ENCODE measurements at regions not wholly inside any gene's neighbourhood (a gene's known extent, or its start where the extent isn't known, plus 50 kb on each side); places are given as distances from the start of the nearest gene placed in this dataset.
"Not testable (repeated sequence)": the region's sequence is repeated elsewhere in the genome, so short reads cannot be mapped to it uniquely, and the experiment has no call there.

DNA sequence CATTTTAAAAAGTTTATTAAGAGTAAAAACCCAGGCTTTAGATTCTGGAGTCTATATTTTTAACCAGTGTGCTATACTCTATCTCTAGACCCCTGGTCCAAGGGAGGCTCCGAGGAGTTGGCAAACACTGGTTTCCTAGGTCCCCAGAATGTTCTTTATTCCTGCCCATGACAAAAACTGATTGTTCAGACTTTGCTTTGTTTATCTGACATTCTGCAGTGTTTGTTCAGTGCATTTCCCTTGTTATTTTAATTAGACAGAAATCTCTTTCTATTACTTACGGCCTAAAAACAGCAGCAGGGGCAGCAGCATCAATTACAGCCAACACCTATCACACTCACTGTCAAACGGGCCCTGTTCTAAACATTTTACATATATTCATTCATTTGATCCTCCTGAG is 2011.6 kb upstream of the WWC1 start:
- TF ChIP-seq, protein P1, sequence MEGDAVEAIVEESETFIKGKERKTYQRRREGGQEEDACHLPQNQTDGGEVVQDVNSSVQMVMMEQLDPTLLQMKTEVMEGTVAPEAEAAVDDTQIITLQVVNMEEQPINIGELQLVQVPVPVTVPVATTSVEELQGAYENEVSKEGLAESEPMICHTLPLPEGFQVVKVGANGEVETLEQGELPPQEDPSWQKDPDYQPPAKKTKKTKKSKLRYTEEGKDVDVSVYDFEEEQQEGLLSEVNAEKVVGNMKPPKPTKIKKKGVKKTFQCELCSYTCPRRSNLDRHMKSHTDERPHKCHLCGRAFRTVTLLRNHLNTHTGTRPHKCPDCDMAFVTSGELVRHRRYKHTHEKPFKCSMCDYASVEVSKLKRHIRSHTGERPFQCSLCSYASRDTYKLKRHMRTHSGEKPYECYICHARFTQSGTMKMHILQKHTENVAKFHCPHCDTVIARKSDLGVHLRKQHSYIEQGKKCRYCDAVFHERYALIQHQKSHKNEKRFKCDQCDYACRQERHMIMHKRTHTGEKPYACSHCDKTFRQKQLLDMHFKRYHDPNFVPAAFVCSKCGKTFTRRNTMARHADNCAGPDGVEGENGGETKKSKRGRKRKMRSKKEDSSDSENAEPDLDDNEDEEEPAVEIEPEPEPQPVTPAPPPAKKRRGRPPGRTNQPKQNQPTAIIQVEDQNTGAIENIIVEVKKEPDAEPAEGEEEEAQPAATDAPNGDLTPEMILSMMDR (IDR thresholded peaks at IDR 0.05; ENCODE audit: insufficient read depth, low read length, poor library complexity, severe bottlenecking): no peak
- Histone ChIP-seq H3K27me3 (replicated peaks; ENCODE audit: control insufficient read depth, insufficient read depth, low read length) (no peaks in the 10 kb centered on the region), H3K36me3 (ENCODE audit: control insufficient read depth, insufficient read depth, low read length) (no peaks in the 10 kb centered on the region), H3K4me3 (replicated peaks; ENCODE audit: low read depth, low read length) (no peak overlapping the region)
- no peak for DNase-seq (ENCODE audit: extremely low read depth, insufficient read length)

DNA sequence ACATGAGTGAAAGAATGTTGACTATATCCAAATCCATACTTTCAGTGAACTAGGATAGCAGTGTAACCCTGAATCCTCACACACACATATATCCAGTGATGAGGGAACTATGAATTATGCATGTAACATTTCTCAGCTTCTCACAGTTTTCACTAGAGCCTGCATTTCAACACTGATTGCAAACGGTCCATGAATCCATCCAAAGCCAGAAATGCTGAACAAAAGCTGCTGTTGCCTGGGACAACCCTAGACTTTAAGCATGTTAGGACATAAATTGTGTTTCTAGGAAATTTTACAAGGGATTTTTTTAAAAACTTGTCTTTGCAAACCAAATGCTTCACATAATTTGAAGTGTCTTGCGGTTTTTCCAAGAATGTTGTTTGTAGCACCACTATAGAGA is 2010.0 kb upstream of the WWC1 start:
- Histone ChIP-seq H3K27me3 (replicated peaks; ENCODE audit: control insufficient read depth, insufficient read depth, low read length) (no peaks in the 10 kb centered on the region), H3K36me3 (ENCODE audit: control insufficient read depth, insufficient read depth, low read length) (no peaks in the 10 kb centered on the region), H3K4me3 (replicated peaks; ENCODE audit: low read depth, low read length) (no peak overlapping the region)
- no peak for DNase-seq (ENCODE audit: extremely low read depth, insufficient read length)
- TF ChIP-seq, protein P1 (IDR thresholded peaks at IDR 0.05; ENCODE audit: insufficient read depth, low read length, poor library complexity, severe bottlenecking): no peak

DNA sequence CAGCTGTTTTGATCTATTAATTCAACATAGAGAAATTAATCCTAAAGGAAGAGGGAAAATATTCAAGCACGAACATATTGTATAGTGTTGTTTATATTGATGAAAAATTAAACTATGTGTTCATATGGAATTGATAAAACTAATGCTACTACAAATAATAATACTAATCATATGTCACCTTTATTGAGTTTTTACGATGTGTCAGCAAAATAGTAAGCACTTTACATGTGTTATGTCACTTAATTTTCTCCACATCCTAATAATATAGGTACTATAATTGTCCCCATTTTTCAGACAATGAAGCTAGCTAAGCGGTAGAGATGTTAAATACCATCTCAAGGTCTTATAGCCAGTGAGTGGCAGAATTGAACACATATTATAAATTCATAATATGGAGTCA is 2008.5 kb upstream of the WWC1 start:
- DNase-seq (ENCODE audit: extremely low read depth, insufficient read length): no peak
- TF ChIP-seq, protein P1 (IDR thresholded peaks at IDR 0.05; ENCODE audit: insufficient read depth, low read length, poor library complexity, severe bottlenecking): no peak
- Histone ChIP-seq H3K36me3 (ENCODE audit: control insufficient read depth, insufficient read depth, low read length) (no peaks in the 10 kb centered on the region), H3K4me3 (replicated peaks; ENCODE audit: low read depth, low read length) (no peak overlapping the region), H3K27me3 (replicated peaks; ENCODE audit: control insufficient read depth, insufficient read depth, low read length) (no peaks in the 10 kb centered on the region)

DNA sequence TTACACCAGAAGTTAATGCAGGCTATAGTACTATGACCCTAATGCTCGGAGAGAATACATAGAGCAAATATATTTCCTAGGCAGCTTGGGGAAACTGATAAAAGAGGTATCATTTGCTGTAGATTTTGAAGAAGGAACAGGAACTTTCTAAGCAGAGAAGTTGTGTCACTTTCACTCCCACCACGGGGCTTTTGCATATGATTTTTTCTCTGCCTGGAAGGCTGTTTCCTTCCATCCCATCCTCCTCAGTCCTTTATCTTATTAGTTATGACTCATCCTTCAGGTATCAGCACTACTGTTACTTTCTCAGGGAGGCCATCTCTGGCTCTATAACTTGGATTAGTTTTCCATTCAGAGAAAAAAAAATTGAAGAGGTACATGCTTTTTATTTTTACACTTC is 2006.1 kb upstream of the WWC1 start:
- TF ChIP-seq, protein P1 (IDR thresholded peaks at IDR 0.05; ENCODE audit: insufficient read depth, low read length, poor library complexity, severe bottlenecking): no peak
- DNase-seq (ENCODE audit: extremely low read depth, insufficient read length): no peak

DNA sequence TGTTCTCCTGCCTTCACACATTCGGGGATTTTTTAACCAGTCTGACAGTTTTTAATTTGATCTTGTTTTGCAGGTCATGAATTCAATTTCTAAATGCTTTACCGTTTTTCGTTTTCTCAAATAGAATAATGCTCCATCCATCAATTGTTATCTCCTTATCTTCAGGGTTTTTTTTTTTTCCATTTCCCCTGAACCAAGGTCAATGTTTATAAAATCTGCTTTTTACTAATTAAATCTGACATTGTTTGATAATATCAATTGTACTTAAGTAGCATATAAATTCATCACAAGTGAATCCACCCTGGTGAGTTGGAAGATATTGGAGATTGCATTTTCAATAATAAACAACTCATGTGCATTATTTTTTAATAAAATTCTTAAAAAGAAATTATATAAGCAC is 2004.6 kb upstream of the WWC1 start:
- no peak for DNase-seq (ENCODE audit: extremely low read depth, insufficient read length)
- H3K36me3 ChIP-seq (ENCODE audit: control insufficient read depth, insufficient read depth, low read length): no peaks in the 10 kb centered on the region
- H3K27me3 ChIP-seq (replicated peaks; ENCODE audit: control insufficient read depth, insufficient read depth, low read length): no peaks in the 10 kb centered on the region
- H3K4me3 ChIP-seq (replicated peaks; ENCODE audit: low read depth, low read length): no peak overlapping the region
- TF ChIP-seq, protein P1 (IDR thresholded peaks at IDR 0.05; ENCODE audit: insufficient read depth, low read length, poor library complexity, severe bottlenecking): no peak

More for the DNA sequence above, 2006.1 kb upstream of the WWC1 start:
- Histone ChIP-seq H3K36me3 (ENCODE audit: control insufficient read depth, insufficient read depth, low read length) (no peaks in the 10 kb centered on the region), H3K27me3 (replicated peaks; ENCODE audit: control insufficient read depth, insufficient read depth, low read length) (no peaks in the 10 kb centered on the region), H3K4me3 (replicated peaks; ENCODE audit: low read depth, low read length) (no peak overlapping the region)

DNA sequence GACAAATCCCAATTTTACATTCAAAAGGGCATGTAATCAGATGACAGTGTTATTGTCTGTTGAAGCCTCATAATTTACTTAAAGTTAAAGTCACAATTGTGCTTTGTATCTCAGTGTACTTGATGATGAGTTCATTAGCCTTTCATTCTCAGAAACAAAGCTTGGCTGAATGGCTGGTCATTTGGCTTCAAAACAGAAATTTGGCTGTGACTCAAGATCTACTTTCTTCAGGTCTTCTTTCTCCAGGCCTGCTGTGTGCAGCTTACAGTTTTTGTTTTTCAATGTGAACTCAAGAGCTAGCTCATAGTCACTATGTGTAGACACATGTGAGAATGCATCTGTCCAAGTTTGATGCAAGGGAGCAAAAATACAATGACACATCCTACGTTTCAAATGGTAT is 2003.6 kb upstream of the WWC1 start:
- no peak overlapping the region for H3K4me3 ChIP-seq (replicated peaks; ENCODE audit: low read depth, low read length)
- H3K36me3 ChIP-seq (ENCODE audit: control insufficient read depth, insufficient read depth, low read length): no peaks in the 10 kb centered on the region
- TF ChIP-seq, protein P1 (IDR thresholded peaks at IDR 0.05; ENCODE audit: insufficient read depth, low read length, poor library complexity, severe bottlenecking): no peak
- H3K27me3 ChIP-seq (replicated peaks; ENCODE audit: control insufficient read depth, insufficient read depth, low read length): no peaks in the 10 kb centered on the region
- DNase-seq (ENCODE audit: extremely low read depth, insufficient read length): no peak

DNA sequence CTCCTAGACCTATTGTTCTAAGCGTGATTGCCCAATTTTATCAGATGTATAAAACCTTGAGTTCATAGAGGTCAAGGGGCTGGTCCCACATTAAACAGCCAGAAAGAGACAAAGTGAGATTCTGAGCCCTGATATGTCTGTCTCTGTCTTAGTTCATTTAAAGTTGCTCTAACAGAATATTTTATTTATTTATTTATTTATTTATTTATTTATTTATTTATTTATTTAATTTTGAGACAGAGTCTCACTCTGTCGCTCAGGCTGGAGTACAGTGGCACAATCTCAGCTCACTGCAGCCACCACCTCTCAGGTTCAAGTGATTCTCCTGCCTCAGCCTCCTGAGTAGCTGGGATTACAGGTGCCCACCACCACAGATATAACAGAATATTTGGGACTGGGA is 1999.6 kb upstream of the WWC1 start:
- not testable (repeated sequence) for H3K4me3 ChIP-seq (replicated peaks; ENCODE audit: low read depth, low read length); H3K36me3 ChIP-seq (ENCODE audit: control insufficient read depth, insufficient read depth, low read length); H3K27me3 ChIP-seq (replicated peaks; ENCODE audit: control insufficient read depth, insufficient read depth, low read length); DNase-seq (ENCODE audit: extremely low read depth, insufficient read length)
